Cardiac muscle cell (in vitro differentiated cells and primary cell): ENCODE measurements at regions not wholly inside any gene's neighbourhood (a gene's known extent, or its start where the extent isn't known, plus 50 kb on each side); places are given as distances from the start of the nearest gene placed in this dataset.

Experiments
- DNase-seq, 2 donors: peaks; one replicate each; pipeline versions ENCODE4 v3.0.0 to v3.0.0-alpha.2; 2010 to 2017; ENCODE audit warnings: low read depth in 1 of 2, low spot score in 1 of 2
- H3K27ac ChIP-seq: fragments of 200-600 bp; sonication (generic); 2 replicates; pipeline ENCODE4 v1.5.1; 2016
- H3K27me3 ChIP-seq: fragments of 200-600 bp; sonication (generic); 2 replicates; pipeline ENCODE4 v1.6.0; 2016; ENCODE audit warnings: control low read depth
- H3K36me3 ChIP-seq: fragments of 200-600 bp; sonication (generic); 2 replicates; pipeline ENCODE4 v1.5.1; 2016; ENCODE audit warnings: control low read depth
- H3K4me1 ChIP-seq: fragments of 200-600 bp; sonication (generic); 2 replicates; pipeline ENCODE4 v1.8.1; 2017; ENCODE audit warnings: low read depth, mild to moderate bottlenecking, mixed run types
- H3K4me3 ChIP-seq: fragments of 200-600 bp; sonication (generic); 2 replicates; pipeline ENCODE4 v1.5.1; 2016; ENCODE audit warnings: mild to moderate bottlenecking
- H3K9me3 ChIP-seq: fragments of 200-600 bp; sonication (generic); 2 replicates; pipeline ENCODE4 v1.5.1; 2017; ENCODE audit warnings: low read depth, mild to moderate bottlenecking, control low read depth
- TF ChIP-seq, protein P1 (sequence below): IDR thresholded peaks from 2 replicates; pipeline ENCODE4 v1.5.1; 2012; ENCODE audit warnings: low read depth, mild to moderate bottlenecking, low read length

DNA sequence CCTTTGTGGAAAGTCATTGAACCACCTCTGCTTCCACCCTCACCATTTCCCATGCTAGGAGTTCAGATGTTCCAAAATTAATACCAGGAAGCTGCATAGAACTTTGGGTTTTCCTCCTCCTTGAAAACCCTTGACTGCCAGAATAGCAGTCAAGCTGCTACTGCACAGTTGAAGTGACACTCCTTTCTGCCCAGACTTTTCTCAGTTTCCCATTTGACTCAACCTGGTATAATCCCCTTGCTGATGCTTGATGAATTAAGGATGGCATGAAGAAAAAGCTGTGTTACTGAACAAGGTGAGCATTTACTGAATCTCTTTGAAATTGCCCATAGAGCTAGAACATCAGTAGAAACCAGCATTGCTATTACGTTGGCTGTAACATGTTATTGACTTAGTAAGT is 286.0 kb downstream of the EDEM1 start:
- H3K36me3 ChIP-seq = no peaks in the 10 kb centered on the region
- no peak for DNase-seq
- H3K4me3 ChIP-seq = no peak overlapping the region
- no peaks in the 10 kb centered on the region for H3K9me3 ChIP-seq
- TF ChIP-seq, protein P1, sequence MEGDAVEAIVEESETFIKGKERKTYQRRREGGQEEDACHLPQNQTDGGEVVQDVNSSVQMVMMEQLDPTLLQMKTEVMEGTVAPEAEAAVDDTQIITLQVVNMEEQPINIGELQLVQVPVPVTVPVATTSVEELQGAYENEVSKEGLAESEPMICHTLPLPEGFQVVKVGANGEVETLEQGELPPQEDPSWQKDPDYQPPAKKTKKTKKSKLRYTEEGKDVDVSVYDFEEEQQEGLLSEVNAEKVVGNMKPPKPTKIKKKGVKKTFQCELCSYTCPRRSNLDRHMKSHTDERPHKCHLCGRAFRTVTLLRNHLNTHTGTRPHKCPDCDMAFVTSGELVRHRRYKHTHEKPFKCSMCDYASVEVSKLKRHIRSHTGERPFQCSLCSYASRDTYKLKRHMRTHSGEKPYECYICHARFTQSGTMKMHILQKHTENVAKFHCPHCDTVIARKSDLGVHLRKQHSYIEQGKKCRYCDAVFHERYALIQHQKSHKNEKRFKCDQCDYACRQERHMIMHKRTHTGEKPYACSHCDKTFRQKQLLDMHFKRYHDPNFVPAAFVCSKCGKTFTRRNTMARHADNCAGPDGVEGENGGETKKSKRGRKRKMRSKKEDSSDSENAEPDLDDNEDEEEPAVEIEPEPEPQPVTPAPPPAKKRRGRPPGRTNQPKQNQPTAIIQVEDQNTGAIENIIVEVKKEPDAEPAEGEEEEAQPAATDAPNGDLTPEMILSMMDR = no peak
- no peaks in the 10 kb centered on the region for H3K4me1 ChIP-seq
- no peaks in the 10 kb centered on the region for H3K27me3 ChIP-seq
- H3K27ac ChIP-seq = no peak overlapping the region

DNA sequence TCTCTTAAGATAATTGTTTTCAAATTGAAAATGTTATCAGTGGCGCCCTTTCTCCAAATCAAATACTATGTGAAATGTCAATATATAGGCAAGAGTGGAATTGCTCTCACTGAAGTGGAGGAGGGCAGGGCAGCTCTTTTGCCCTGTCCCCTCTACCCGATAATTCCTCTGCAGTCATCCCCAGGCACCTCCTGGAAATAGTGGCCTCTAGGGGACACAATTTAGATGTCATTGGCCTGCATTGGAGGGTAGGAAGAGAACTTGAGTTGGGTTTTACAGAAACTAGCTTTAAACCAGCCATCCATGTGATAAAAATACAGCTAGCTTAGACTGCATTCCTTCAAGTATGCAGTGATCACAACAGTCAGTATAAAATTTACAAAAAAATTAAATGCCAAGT is 288.9 kb downstream of the EDEM1 start:
- DNase-seq = no peak
- Histone ChIP-seq H3K4me1 (no peaks in the 10 kb centered on the region), H3K4me3 (no peak overlapping the region), H3K36me3 (no peaks in the 10 kb centered on the region), H3K27ac (no peak overlapping the region), H3K9me3 (no peaks in the 10 kb centered on the region), H3K27me3 (no peaks in the 10 kb centered on the region)
- TF ChIP-seq, protein P1 = no peak

DNA sequence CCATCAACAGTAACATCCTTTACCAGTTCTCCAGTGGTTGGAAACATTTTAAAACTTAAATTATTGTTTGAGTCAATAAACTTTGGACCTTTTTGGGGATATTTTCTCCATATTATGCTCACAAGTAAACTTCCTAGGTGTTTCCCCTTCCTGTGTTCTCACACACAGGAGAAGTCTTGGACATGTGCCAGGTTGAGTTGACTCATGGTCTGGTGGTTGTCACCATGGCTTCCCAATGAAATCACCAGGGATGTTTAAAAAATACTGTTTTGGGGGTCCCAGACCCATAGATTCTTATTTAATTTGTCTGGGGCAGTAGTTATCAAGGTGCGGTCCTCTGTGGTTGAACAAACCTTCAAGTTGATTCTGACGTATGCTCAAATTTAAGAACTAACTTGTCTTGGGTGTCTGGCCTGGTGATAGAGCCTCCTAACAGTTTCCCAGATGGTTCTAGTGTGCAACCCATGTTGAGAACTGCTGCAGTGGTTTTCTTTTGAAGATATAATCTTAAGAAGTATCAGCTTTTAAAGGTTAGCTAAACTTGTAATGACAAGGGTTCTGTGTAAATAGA is 291.8 kb downstream of the EDEM1 start:
- Histone ChIP-seq H3K9me3 (no peaks in the 10 kb centered on the region), H3K36me3 (no peaks in the 10 kb centered on the region), H3K4me3 (no peak overlapping the region), H3K4me1 (no peaks in the 10 kb centered on the region), H3K27me3 (no peaks in the 10 kb centered on the region), H3K27ac (no peak overlapping the region)
- DNase-seq = no peak
- TF ChIP-seq, protein P1 = no peak

DNA sequence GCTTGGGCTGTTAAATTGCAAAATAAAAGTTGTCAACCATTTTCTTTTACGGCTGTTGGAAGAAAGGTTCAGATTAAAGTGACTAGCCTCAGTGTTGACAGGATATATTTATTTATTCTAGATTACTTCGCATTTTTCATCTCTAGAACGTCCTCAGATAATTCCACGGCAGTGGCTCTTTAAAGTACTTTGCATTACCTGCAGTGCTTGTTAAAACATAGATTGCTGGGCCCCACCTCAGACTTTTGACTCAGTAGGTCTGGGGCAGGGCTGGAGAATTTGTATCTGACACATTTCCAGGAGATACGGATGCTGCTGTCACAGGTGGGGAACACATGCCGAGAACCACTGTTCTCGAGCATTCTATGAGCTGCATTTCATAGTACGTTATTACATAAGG is 292.7 kb downstream of the EDEM1 start:
- Histone ChIP-seq H3K4me1 (no peaks in the 10 kb centered on the region), H3K27ac (no peak overlapping the region), H3K27me3 (no peaks in the 10 kb centered on the region), H3K9me3 (no peaks in the 10 kb centered on the region), H3K36me3 (no peaks in the 10 kb centered on the region), H3K4me3 (no peak overlapping the region)
- TF ChIP-seq, protein P1 = no peak
- DNase-seq = no peak

DNA sequence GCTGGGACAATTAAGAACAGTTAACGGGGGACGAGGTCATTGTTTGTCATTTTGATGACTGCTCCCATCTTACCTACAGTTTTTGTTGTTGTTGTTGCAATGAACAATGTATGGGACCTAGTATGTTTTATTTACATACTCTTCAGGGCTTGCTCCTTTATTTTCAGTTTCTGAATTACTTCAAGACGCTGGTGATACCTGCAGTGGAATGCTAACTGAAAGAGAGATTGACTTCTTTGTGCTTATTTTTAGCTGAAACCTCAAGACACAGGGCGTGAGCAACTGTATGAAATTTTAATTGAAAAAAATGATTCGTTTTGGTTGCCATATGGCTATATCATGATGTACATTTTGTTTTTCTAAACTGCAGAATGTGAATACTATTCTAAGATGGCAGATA is 297.9 kb downstream of the EDEM1 start:
- Histone ChIP-seq H3K27me3 (no peaks in the 10 kb centered on the region), H3K4me3 (no peak overlapping the region), H3K4me1 (no peaks in the 10 kb centered on the region), H3K9me3 (no peaks in the 10 kb centered on the region), H3K27ac (no peak overlapping the region), H3K36me3 (no peaks in the 10 kb centered on the region)
- TF ChIP-seq, protein P1 = no peak
- DNase-seq = no peak

GRCh38 chr3:5488771-5489170 is 301.3 kb downstream of the EDEM1 start:
- Histone ChIP-seq H3K27me3 (no peaks in the 10 kb centered on the region), H3K4me3 (no peak overlapping the region), H3K27ac (no peak overlapping the region), H3K9me3 (no peaks in the 10 kb centered on the region), H3K4me1 (no peaks in the 10 kb centered on the region), H3K36me3 (no peaks in the 10 kb centered on the region)
- TF ChIP-seq, protein P1 = no peak
- DNase-seq = no peak
